Body of pancreas (tissue), 4 donors: ENCODE measurements at regions not wholly inside any gene's neighbourhood (a gene's known extent, or its start where the extent isn't known, plus 50 kb on each side); places are given as distances from the start of the nearest gene placed in this dataset.
A peak's percentile ranks its signal among the peaks of the same experiment; 100 is the strongest.

Experiments used
- ATAC-seq: fragments of 150-250 bp; one replicate; pipeline ENCODE4 v1.9.1; 2016
- DNase-seq, 4 donors: peaks; one replicate each; pipeline ENCODE4 v3.0.0-alpha.2; 2019
- H3K27ac ChIP-seq, 4 donors: fragments of 200-600 bp; sonication (generic); 1 replicate in 3 of 4; 2 replicates in 1 of 4; pipeline versions ENCODE4 v1.5.1 to v1.6.1; 2016 to 2019; ENCODE audit warnings: mild to moderate bottlenecking in 1 of 4, mixed read lengths in 1 of 4, moderate library complexity in 1 of 4
- H3K27me3 ChIP-seq, 2 donors: fragments of 200-600 bp; sonication (generic); one replicate each; pipeline ENCODE4 v1.6.0; 2016; ENCODE audit warnings: mild to moderate bottlenecking in 1 of 2
- H3K36me3 ChIP-seq, 2 donors: fragments of 200-600 bp; sonication (generic); replicated peaks in 1 of 2; 2 replicates each; pipeline ENCODE4 v1.5.1; 2016; ENCODE audit warnings: low read depth in 2 of 2; ENCODE audit not compliant: insufficient read depth in 1 of 2
- H3K4me1 ChIP-seq: fragments of 200-600 bp; sonication (generic); one replicate; pipeline ENCODE4 v1.6.0; 2016
- H3K4me3 ChIP-seq, 2 donors: fragments of 200-600 bp; sonication (generic); 1 replicate in 1 of 2; 2 replicates in 1 of 2; pipeline ENCODE4 v1.5.1; 2016 to 2019
- H3K9me3 ChIP-seq, 3 donors: fragments of 200-600 bp; sonication (generic); 1 replicate in 2 of 3; 2 replicates in 1 of 3; pipeline ENCODE4 v1.5.1; 2016
- CTCF ChIP-seq, 7 experiments: fragments of 450-650 bp in 4 of 7; fragments of 200-600 bp in 3 of 7; sonication (generic) in 3 of 7; IDR thresholded peaks; one replicate each; pipeline ENCODE4 v1.5.1; 2016 to 2019; ENCODE audit warnings: antibody characterized with exemption in 7 of 7
- POLR2A ChIP-seq, 3 donors: fragments of 450-650 bp; IDR thresholded peaks; one replicate each; pipeline ENCODE4 v1.6.1; 2016; ENCODE audit warnings: antibody characterized with exemption in 3 of 3, mild to moderate bottlenecking in 2 of 3
- WGBS, 2 donors: methylation state at CpG; one replicate each; pipeline ENCODE4 v1.1.5; 2017; 5-methylcytosine and 5-hydroxymethylcytosine counted together
- intact Hi-C: fragments of 100-400 bp; cut with DNase I; formaldehyde crosslinking; loops from one replicate; pipeline ENCODE4 v1.15.1; 2023

GRCh38 chr12:91964501-91964900 lies 181.1 kb downstream of the BTG1 start:
- H3K4me3 ChIP-seq, result no peak overlapping the region
- intact Hi-C loops, result no loop called here
- DNase-seq (no peak), ATAC-seq (no peak)
- peaks cover 15% of the 10 kb centered on the region for H3K4me1 ChIP-seq
- H3K9me3 ChIP-seq, result no peaks in the 10 kb centered on the region
- H3K27me3 ChIP-seq, result no peaks in the 10 kb centered on the region
- WGBS, 2 donors, result 93 to 95% methylated on average over 1 of the region's 1 CpG
- no peak overlapping the region for H3K27ac ChIP-seq
- H3K36me3 ChIP-seq, result no peaks in the 10 kb centered on the region
- TF ChIP-seq POLR2A (IDR thresholded peaks at IDR 0.05) (no peak), CTCF (IDR thresholded peaks at IDR 0.05) (no peak)

GRCh38 chr12:91959220-91959619 lies 186.4 kb downstream of the BTG1 start:
- no peak for ATAC-seq
- Histone ChIP-seq H3K4me1 (peaks cover 35% of the 10 kb centered on the region), H3K36me3 (no peaks in the 10 kb centered on the region), H3K27me3 (no peaks in the 10 kb centered on the region), H3K27ac (no peak overlapping the region), H3K4me3 (no peak overlapping the region), H3K9me3 (no peaks in the 10 kb centered on the region)
- no peak for TF ChIP-seq POLR2A (IDR thresholded peaks at IDR 0.05)
- no peak for TF ChIP-seq CTCF (IDR thresholded peaks at IDR 0.05)
- WGBS, 2 donors, result 90 to 97% methylated on average over 10 of the region's 10 CpGs
- no peak for DNase-seq
- intact Hi-C loops, result no loop called here

GRCh38 chr12:91958816-91959215 lies 186.8 kb downstream of the BTG1 start:
- intact Hi-C loops, result no loop called here
- WGBS, 2 donors, result 86 to 88% methylated on average over 5 of the region's 5 CpGs

GRCh38 chr12:91954747-91955146 lies 190.9 kb downstream of the BTG1 start:
- DNase-seq (no peak), ATAC-seq (no peak)
- Histone ChIP-seq H3K4me1 (peaks cover 51% of the 10 kb centered on the region), H3K9me3 (no peaks in the 10 kb centered on the region), H3K36me3 (no peaks in the 10 kb centered on the region), H3K27me3 (no peaks in the 10 kb centered on the region), H3K4me3 (no peak overlapping the region), H3K27ac (peak overlapping the region; percentile 31 to 83 (median 56))
- intact Hi-C loops, result no loop called here
- WGBS, 2 donors, result 23 to 24% methylated on average over 3 of the region's 3 CpGs
- no peak for TF ChIP-seq CTCF (IDR thresholded peaks at IDR 0.05)
- no peak for TF ChIP-seq POLR2A (IDR thresholded peaks at IDR 0.05)

More at GRCh38 chr12:91958816-91959215, 186.8 kb downstream of the BTG1 start:
- Histone ChIP-seq H3K27ac (no peak overlapping the region), H3K9me3 (no peaks in the 10 kb centered on the region), H3K4me3 (no peak overlapping the region), H3K4me1 (peaks cover 40% of the 10 kb centered on the region), H3K27me3 (no peaks in the 10 kb centered on the region), H3K36me3 (no peaks in the 10 kb centered on the region)
- DNase-seq, result no peak
- TF ChIP-seq CTCF (IDR thresholded peaks at IDR 0.05), result no peak
- TF ChIP-seq POLR2A (IDR thresholded peaks at IDR 0.05), result no peak
- ATAC-seq, result no peak

- 12 to 21% methylated on average over 4 of the region's 4 CpGs for WGBS, 2 donors
- no peaks in the 10 kb centered on the region for H3K9me3 ChIP-seq
- no peak overlapping the region for H3K4me3 ChIP-seq
- no peaks in the 10 kb centered on the region for H3K36me3 ChIP-seq
- H3K27ac ChIP-seq, result peak overlapping the region; percentile 31 to 83 (median 56)
- intact Hi-C loops, result no loop called here
- peaks cover 51% of the 10 kb centered on the region for H3K4me1 ChIP-seq
- peak; percentile 41 to 78 (median 65) for DNase-seq
- ATAC-seq, result peak; percentile 89
- TF ChIP-seq POLR2A (IDR thresholded peaks at IDR 0.05) (no peak), CTCF (IDR thresholded peaks at IDR 0.05) (no peak)
- no peaks in the 10 kb centered on the region for H3K27me3 ChIP-seq
Observed at GRCh38 chr12:91954326-91954725, 191.3 kb downstream of the BTG1 start.
